DOHH2 (cell line): ENCODE measurements at regions not wholly inside any gene's neighbourhood (a gene's known extent, or its start where the extent isn't known, plus 50 kb on each side); places are given as distances from the start of the nearest gene placed in this dataset.

Source experiments
- EZH2phosphoT487 ChIP-seq: fragments of 200-600 bp; sonication (generic); IDR thresholded peaks from 2 replicates; pipeline ENCODE4 v1.6.1; 2017; ENCODE audit warnings: borderline replicate concordance, mild to moderate bottlenecking, antibody characterized with exemption, low read length, moderate library complexity, mixed read lengths
- TF ChIP-seq, protein P1 (sequence below): fragments of 200-600 bp; sonication (generic); IDR thresholded peaks from one replicate; pipeline ENCODE4 v1.5.1; 2014; ENCODE audit warnings: antibody characterized with exemption, mild to moderate bottlenecking, low read depth, low read length; ENCODE audit not compliant: poor library complexity, severe bottlenecking

DNA sequence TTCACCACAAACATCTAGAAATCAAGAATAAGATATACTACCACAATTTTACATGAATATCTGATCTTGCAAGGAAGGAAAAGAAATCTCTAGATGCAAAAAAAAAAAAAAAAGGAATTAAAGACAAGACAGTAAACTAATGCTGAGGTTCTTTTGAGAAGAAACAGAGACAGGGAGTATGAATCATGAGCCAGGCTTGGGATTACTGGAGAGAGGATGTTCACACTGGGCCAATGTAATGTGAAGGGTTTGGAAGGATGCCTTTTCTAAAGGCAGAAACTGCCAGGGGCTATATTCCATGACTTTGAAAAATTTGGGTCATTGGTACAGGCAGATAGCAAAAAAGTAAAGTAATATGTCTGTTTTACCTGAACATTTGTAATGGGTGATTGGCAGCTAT lies 573.0 kb upstream of the IGFBP3 start:
- TF ChIP-seq, protein P1, sequence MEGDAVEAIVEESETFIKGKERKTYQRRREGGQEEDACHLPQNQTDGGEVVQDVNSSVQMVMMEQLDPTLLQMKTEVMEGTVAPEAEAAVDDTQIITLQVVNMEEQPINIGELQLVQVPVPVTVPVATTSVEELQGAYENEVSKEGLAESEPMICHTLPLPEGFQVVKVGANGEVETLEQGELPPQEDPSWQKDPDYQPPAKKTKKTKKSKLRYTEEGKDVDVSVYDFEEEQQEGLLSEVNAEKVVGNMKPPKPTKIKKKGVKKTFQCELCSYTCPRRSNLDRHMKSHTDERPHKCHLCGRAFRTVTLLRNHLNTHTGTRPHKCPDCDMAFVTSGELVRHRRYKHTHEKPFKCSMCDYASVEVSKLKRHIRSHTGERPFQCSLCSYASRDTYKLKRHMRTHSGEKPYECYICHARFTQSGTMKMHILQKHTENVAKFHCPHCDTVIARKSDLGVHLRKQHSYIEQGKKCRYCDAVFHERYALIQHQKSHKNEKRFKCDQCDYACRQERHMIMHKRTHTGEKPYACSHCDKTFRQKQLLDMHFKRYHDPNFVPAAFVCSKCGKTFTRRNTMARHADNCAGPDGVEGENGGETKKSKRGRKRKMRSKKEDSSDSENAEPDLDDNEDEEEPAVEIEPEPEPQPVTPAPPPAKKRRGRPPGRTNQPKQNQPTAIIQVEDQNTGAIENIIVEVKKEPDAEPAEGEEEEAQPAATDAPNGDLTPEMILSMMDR = no peak
- TF ChIP-seq EZH2phosphoT487 = no peak
